ENCODE measurements at regions not wholly inside any gene's neighbourhood (a gene's known extent, or its start where the extent isn't known, plus 50 kb on each side); places are given as distances from the start of the nearest gene placed in this dataset.

DNA sequence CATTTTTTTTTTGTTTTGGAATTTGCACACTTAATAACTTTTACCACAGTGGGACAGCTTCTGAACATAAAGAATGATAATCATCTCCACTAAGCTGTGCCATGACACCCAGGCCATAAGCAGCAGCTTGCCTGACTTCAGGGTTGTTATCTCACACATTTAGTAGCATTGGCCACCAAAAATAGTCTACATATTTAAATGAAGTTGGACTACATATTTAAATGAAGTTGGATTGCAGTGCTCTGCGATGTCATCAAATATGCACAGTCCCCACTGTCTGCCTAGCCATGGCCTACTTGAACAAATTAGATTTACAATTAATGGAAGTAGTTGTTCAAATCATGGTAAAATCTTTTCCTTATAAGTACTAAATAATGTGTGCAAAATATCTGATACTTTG is 101.0 kb downstream of the KLRB1 start:
- no peaks in the 10 kb centered on the region for H3K27me3 ChIP-seq (ENCODE audit: insufficient read depth)
- ATAC-seq (no peak), DNase-seq (ENCODE audit: low spot score) (no peak)
- H3K4me1 ChIP-seq (ENCODE audit: insufficient read depth): no peaks in the 10 kb centered on the region
- no peak overlapping the region for H3K4me3 Mint-ChIP-seq
- H3K9me2 ChIP-seq (ENCODE audit: insufficient read depth): no peaks in the 10 kb centered on the region
- no peak overlapping the region for H3K4me2 ChIP-seq
- no peak for TF ChIP-seq EZH2phosphoT487 (IDR thresholded peaks at IDR 0.05; ENCODE audit: unreplicated experiment)
- TF ChIP-seq, protein P1, sequence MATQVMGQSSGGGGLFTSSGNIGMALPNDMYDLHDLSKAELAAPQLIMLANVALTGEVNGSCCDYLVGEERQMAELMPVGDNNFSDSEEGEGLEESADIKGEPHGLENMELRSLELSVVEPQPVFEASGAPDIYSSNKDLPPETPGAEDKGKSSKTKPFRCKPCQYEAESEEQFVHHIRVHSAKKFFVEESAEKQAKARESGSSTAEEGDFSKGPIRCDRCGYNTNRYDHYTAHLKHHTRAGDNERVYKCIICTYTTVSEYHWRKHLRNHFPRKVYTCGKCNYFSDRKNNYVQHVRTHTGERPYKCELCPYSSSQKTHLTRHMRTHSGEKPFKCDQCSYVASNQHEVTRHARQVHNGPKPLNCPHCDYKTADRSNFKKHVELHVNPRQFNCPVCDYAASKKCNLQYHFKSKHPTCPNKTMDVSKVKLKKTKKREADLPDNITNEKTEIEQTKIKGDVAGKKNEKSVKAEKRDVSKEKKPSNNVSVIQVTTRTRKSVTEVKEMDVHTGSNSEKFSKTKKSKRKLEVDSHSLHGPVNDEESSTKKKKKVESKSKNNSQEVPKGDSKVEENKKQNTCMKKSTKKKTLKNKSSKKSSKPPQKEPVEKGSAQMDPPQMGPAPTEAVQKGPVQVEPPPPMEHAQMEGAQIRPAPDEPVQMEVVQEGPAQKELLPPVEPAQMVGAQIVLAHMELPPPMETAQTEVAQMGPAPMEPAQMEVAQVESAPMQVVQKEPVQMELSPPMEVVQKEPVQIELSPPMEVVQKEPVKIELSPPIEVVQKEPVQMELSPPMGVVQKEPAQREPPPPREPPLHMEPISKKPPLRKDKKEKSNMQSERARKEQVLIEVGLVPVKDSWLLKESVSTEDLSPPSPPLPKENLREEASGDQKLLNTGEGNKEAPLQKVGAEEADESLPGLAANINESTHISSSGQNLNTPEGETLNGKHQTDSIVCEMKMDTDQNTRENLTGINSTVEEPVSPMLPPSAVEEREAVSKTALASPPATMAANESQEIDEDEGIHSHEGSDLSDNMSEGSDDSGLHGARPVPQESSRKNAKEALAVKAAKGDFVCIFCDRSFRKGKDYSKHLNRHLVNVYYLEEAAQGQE (IDR thresholded peaks at IDR 0.05; ENCODE audit: unreplicated experiment): no peak
- TF ChIP-seq, protein P2, sequence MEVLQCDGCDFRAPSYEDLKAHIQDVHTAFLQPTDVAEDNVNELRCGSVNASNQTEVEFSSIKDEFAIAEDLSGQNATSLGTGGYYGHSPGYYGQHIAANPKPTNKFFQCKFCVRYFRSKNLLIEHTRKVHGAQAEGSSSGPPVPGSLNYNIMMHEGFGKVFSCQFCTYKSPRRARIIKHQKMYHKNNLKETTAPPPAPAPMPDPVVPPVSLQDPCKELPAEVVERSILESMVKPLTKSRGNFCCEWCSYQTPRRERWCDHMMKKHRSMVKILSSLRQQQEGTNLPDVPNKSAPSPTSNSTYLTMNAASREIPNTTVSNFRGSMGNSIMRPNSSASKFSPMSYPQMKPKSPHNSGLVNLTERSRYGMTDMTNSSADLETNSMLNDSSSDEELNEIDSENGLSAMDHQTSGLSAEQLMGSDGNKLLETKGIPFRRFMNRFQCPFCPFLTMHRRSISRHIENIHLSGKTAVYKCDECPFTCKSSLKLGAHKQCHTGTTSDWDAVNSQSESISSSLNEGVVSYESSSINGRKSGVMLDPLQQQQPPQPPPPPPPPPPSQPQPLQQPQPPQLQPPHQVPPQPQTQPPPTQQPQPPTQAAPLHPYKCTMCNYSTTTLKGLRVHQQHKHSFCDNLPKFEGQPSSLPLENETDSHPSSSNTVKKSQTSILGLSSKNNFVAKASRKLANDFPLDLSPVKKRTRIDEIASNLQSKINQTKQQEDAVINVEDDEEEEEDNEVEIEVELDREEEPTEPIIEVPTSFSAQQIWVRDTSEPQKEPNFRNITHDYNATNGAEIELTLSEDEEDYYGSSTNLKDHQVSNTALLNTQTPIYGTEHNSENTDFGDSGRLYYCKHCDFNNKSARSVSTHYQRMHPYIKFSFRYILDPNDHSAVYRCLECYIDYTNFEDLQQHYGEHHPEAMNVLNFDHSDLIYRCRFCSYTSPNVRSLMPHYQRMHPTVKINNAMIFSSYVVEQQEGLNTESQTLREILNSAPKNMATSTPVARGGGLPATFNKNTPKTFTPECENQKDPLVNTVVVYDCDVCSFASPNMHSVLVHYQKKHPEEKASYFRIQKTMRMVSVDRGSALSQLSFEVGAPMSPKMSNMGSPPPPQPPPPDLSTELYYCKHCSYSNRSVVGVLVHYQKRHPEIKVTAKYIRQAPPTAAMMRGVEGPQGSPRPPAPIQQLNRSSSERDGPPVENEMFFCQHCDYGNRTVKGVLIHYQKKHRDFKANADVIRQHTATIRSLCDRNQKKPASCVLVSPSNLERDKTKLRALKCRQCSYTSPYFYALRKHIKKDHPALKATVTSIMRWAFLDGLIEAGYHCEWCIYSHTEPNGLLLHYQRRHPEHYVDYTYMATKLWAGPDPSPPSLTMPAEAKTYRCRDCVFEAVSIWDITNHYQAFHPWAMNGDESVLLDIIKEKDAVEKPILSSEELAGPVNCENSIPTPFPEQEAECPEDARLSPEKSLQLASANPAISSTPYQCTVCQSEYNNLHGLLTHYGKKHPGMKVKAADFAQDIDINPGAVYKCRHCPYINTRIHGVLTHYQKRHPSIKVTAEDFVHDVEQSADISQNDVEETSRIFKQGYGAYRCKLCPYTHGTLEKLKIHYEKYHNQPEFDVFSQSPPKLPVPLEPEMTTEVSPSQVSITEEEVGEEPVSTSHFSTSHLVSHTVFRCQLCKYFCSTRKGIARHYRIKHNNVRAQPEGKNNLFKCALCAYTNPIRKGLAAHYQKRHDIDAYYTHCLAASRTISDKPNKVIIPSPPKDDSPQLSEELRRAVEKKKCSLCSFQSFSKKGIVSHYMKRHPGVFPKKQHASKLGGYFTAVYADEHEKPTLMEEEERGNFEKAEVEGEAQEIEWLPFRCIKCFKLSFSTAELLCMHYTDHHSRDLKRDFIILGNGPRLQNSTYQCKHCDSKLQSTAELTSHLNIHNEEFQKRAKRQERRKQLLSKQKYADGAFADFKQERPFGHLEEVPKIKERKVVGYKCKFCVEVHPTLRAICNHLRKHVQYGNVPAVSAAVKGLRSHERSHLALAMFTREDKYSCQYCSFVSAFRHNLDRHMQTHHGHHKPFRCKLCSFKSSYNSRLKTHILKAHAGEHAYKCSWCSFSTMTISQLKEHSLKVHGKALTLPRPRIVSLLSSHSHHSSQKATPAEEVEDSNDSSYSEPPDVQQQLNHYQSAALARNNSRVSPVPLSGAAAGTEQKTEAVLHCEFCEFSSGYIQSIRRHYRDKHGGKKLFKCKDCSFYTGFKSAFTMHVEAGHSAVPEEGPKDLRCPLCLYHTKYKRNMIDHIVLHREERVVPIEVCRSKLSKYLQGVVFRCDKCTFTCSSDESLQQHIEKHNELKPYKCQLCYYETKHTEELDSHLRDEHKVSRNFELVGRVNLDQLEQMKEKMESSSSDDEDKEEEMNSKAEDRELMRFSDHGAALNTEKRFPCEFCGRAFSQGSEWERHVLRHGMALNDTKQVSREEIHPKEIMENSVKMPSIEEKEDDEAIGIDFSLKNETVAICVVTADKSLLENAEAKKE (CRISPR knock-in tag; IDR thresholded peaks at IDR 0.05): no peak
- TF ChIP-seq, protein P3, sequence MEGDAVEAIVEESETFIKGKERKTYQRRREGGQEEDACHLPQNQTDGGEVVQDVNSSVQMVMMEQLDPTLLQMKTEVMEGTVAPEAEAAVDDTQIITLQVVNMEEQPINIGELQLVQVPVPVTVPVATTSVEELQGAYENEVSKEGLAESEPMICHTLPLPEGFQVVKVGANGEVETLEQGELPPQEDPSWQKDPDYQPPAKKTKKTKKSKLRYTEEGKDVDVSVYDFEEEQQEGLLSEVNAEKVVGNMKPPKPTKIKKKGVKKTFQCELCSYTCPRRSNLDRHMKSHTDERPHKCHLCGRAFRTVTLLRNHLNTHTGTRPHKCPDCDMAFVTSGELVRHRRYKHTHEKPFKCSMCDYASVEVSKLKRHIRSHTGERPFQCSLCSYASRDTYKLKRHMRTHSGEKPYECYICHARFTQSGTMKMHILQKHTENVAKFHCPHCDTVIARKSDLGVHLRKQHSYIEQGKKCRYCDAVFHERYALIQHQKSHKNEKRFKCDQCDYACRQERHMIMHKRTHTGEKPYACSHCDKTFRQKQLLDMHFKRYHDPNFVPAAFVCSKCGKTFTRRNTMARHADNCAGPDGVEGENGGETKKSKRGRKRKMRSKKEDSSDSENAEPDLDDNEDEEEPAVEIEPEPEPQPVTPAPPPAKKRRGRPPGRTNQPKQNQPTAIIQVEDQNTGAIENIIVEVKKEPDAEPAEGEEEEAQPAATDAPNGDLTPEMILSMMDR (conservative IDR thresholded peaks at IDR 0.05; ENCODE audit: low read depth in 2 of 2): no peak
- TF ChIP-seq, protein P4, sequence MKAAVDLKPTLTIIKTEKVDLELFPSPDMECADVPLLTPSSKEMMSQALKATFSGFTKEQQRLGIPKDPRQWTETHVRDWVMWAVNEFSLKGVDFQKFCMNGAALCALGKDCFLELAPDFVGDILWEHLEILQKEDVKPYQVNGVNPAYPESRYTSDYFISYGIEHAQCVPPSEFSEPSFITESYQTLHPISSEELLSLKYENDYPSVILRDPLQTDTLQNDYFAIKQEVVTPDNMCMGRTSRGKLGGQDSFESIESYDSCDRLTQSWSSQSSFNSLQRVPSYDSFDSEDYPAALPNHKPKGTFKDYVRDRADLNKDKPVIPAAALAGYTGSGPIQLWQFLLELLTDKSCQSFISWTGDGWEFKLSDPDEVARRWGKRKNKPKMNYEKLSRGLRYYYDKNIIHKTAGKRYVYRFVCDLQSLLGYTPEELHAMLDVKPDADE (IDR thresholded peaks at IDR 0.05): no peak
- TF ChIP-seq ZNF331 (CRISPR knock-in tag; IDR thresholded peaks at IDR 0.05; ENCODE audit: low read depth): no peak
- no peak for TF ChIP-seq STAT1 (IDR thresholded peaks at IDR 0.05; ENCODE audit: unreplicated experiment)
- TF ChIP-seq CREB1 (CRISPR knock-in tag; IDR thresholded peaks at IDR 0.05; ENCODE audit: low read depth): no peak
- TF ChIP-seq POLR2AphosphoS5 (IDR thresholded peaks at IDR 0.05; ENCODE audit: low read depth): no peak
- no peak for TF ChIP-seq ZNF114 (CRISPR knock-in tag; IDR thresholded peaks at IDR 0.05)
- TF ChIP-seq NANOG (IDR thresholded peaks at IDR 0.05; ENCODE audit: borderline replicate concordance): no peak
- no peak for TF ChIP-seq EZH2 (IDR thresholded peaks at IDR 0.05; ENCODE audit: low read depth, unreplicated experiment)
- TF ChIP-seq JUNB (IDR thresholded peaks at IDR 0.05; ENCODE audit: unreplicated experiment): no peak
- H3K36me3 Mint-ChIP-seq (ENCODE audit: low read depth): no peaks in the 10 kb centered on the region
- no peaks in the 10 kb centered on the region for H3K27me3 Mint-ChIP-seq (ENCODE audit: insufficient read depth, low read depth, poor library complexity)
- no peak overlapping the region for H3K27ac Mint-ChIP-seq
- H3K79me2 ChIP-seq (replicated peaks; ENCODE audit: insufficient read depth): no peaks in the 10 kb centered on the region
- H3K4me1 Mint-ChIP-seq: no peaks in the 10 kb centered on the region
- H3K36me3 ChIP-seq (ENCODE audit: insufficient read depth): no peaks in the 10 kb centered on the region
- H4K20me1 ChIP-seq (replicated peaks; ENCODE audit: insufficient read depth): no peaks in the 10 kb centered on the region
- H2AFZ ChIP-seq: no peak overlapping the region
- no peak overlapping the region for H3K4me3 ChIP-seq
- no peaks in the 10 kb centered on the region for H3K9me3 Mint-ChIP-seq
- H3K27ac ChIP-seq (ENCODE audit: low read depth): no peak overlapping the region
- H3F3A ChIP-seq (replicated peaks; ENCODE audit: low read depth): no peaks in the 10 kb centered on the region

All from GM23338 (cell line).